ENCODE measurements at regions not wholly inside any gene's neighbourhood (a gene's known extent, or its start where the extent isn't known, plus 50 kb on each side); places are given as distances from the start of the nearest gene placed in this dataset.
"Not testable (repeated sequence)": the region's sequence is repeated elsewhere in the genome, so short reads cannot be mapped to it uniquely, and the experiment has no call there.

- DNase-seq (ENCODE audit: low spot score), result no peak
- Histone ChIP-seq H3K9ac (ENCODE audit: low read depth, low read length, poor library complexity) (no peak overlapping the region), H3K23ac (ENCODE audit: low read depth, low read length, poor library complexity) (no peak overlapping the region), H2AFZ (ENCODE audit: low read length) (no peak overlapping the region), H2BK5ac (ENCODE audit: low read length) (no peak overlapping the region), H3K4me2 (ENCODE audit: insufficient read depth, low read length, poor library complexity, severe bottlenecking) (no peak overlapping the region), H3K36me3 (replicated peaks in 1 of 2; ENCODE audit: control insufficient read depth in 2 of 2, insufficient read depth in 2 of 2, low read length in 2 of 2) (no peaks in the 10 kb centered on the region), H3K27ac (replicated peaks; ENCODE audit: low read length) (no peak overlapping the region), H3K79me1 (ENCODE audit: low read depth, low read length) (no peaks in the 10 kb centered on the region), H2BK120ac (ENCODE audit: low read depth, low read length) (no peak overlapping the region), H2AK5ac (ENCODE audit: low read depth, low read length) (no peak overlapping the region), H3K18ac (ENCODE audit: low read length) (no peak overlapping the region), H4K8ac (ENCODE audit: low read depth, low read length) (no peak overlapping the region), H3K27me3 (ENCODE audit: control insufficient read depth in 3 of 3, insufficient read depth in 3 of 3, low read depth in 1 of 3, low read length in 3 of 3) (no peaks in the 10 kb centered on the region), H3K4ac (ENCODE audit: low read length) (no peak overlapping the region), H4K91ac (ENCODE audit: low read depth, low read length, poor library complexity) (no peak overlapping the region), H3K4me1 (ENCODE audit: control insufficient read depth in 2 of 2, insufficient read depth in 1 of 2, low read depth in 1 of 2, low read length in 2 of 2) (no peaks in the 10 kb centered on the region), H2BK12ac (ENCODE audit: low read length) (no peak overlapping the region), H3K4me3 (ENCODE audit: low read length in 2 of 2) (no peak overlapping the region), H3K14ac (ENCODE audit: low read length) (no peak overlapping the region), H3K9me3 (replicated peaks in 1 of 2; ENCODE audit: control insufficient read depth in 2 of 2, insufficient read depth in 1 of 2, low read depth in 1 of 2, low read length in 2 of 2) (no peaks in the 10 kb centered on the region), H2BK15ac (ENCODE audit: low read length) (no peak overlapping the region)
- WGBS, 2 donors (ENCODE audit: extremely low coverage in 2 of 2, insufficient read length in 2 of 2, insufficient replicate concordance in 1 of 2), result no CpG with 5 or more reads among the region's 13 CpGs
Observed at GRCh38 chrX:121365572-121366161, 318.3 kb downstream of the GLUD2 start.

- no CpG with 5 or more reads among the region's 3 CpGs for WGBS, 2 donors (ENCODE audit: extremely low coverage in 2 of 2, insufficient read length in 2 of 2, insufficient replicate concordance in 1 of 2)
- Histone ChIP-seq H3K4me2 (ENCODE audit: insufficient read depth, low read length, poor library complexity, severe bottlenecking) (no peak overlapping the region), H2AK5ac (ENCODE audit: low read depth, low read length) (no peak overlapping the region)
Observed at GRCh38 chrX:121374471-121374870, 327.1 kb downstream of the GLUD2 start.

GRCh38 chrX:121381915-121382314 is 334.5 kb downstream of the GLUD2 start:
- not testable (repeated sequence) for H4K8ac ChIP-seq (ENCODE audit: low read depth, low read length); H3K18ac ChIP-seq (ENCODE audit: low read length); H3K4me2 ChIP-seq (ENCODE audit: insufficient read depth, low read length, poor library complexity, severe bottlenecking); H3K4me3 ChIP-seq (ENCODE audit: low read length in 2 of 2); H3K27ac ChIP-seq (replicated peaks; ENCODE audit: low read length); H3K27me3 ChIP-seq (ENCODE audit: control insufficient read depth in 3 of 3, insufficient read depth in 3 of 3, low read depth in 1 of 3, low read length in 3 of 3); H2BK12ac ChIP-seq (ENCODE audit: low read length); H2AFZ ChIP-seq (ENCODE audit: low read length); H3K4me1 ChIP-seq (ENCODE audit: control insufficient read depth in 2 of 2, insufficient read depth in 1 of 2, low read depth in 1 of 2, low read length in 2 of 2); H2AK5ac ChIP-seq (ENCODE audit: low read depth, low read length); H3K9me3 ChIP-seq (replicated peaks in 1 of 2; ENCODE audit: control insufficient read depth in 2 of 2, insufficient read depth in 1 of 2, low read depth in 1 of 2, low read length in 2 of 2); H4K91ac ChIP-seq (ENCODE audit: low read depth, low read length, poor library complexity); DNase-seq (ENCODE audit: low spot score); H2BK5ac ChIP-seq (ENCODE audit: low read length); H3K79me1 ChIP-seq (ENCODE audit: low read depth, low read length); H2BK15ac ChIP-seq (ENCODE audit: low read length); H3K14ac ChIP-seq (ENCODE audit: low read length); H3K9ac ChIP-seq (ENCODE audit: low read depth, low read length, poor library complexity); H3K23ac ChIP-seq (ENCODE audit: low read depth, low read length, poor library complexity); H3K36me3 ChIP-seq (replicated peaks in 1 of 2; ENCODE audit: control insufficient read depth in 2 of 2, insufficient read depth in 2 of 2, low read length in 2 of 2); H3K4ac ChIP-seq (ENCODE audit: low read length); H2BK120ac ChIP-seq (ENCODE audit: low read depth, low read length)
- WGBS, 2 donors (ENCODE audit: extremely low coverage in 2 of 2, insufficient read length in 2 of 2, insufficient replicate concordance in 1 of 2), result no CpG with 5 or more reads among the region's 7 CpGs

More at GRCh38 chrX:121374471-121374870, 327.1 kb downstream of the GLUD2 start:
- Histone ChIP-seq H2BK12ac (ENCODE audit: low read length) (no peak overlapping the region), H4K8ac (ENCODE audit: low read depth, low read length) (no peak overlapping the region), H2BK120ac (ENCODE audit: low read depth, low read length) (no peak overlapping the region), H3K4ac (ENCODE audit: low read length) (no peak overlapping the region), H3K4me1 (ENCODE audit: control insufficient read depth in 2 of 2, insufficient read depth in 1 of 2, low read depth in 1 of 2, low read length in 2 of 2) (no peaks in the 10 kb centered on the region), H3K36me3 (replicated peaks in 1 of 2; ENCODE audit: control insufficient read depth in 2 of 2, insufficient read depth in 2 of 2, low read length in 2 of 2) (no peaks in the 10 kb centered on the region), H3K23ac (ENCODE audit: low read depth, low read length, poor library complexity) (no peak overlapping the region), H4K91ac (ENCODE audit: low read depth, low read length, poor library complexity) (no peak overlapping the region), H3K18ac (ENCODE audit: low read length) (no peak overlapping the region), H3K79me1 (ENCODE audit: low read depth, low read length) (no peaks in the 10 kb centered on the region), H3K9me3 (replicated peaks in 1 of 2; ENCODE audit: control insufficient read depth in 2 of 2, insufficient read depth in 1 of 2, low read depth in 1 of 2, low read length in 2 of 2) (no peaks in the 10 kb centered on the region), H2BK5ac (ENCODE audit: low read length) (no peak overlapping the region), H2BK15ac (ENCODE audit: low read length) (no peak overlapping the region), H2AFZ (ENCODE audit: low read length) (no peak overlapping the region), H3K14ac (ENCODE audit: low read length) (no peak overlapping the region), H3K9ac (ENCODE audit: low read depth, low read length, poor library complexity) (no peak overlapping the region), H3K27ac (replicated peaks; ENCODE audit: low read length) (no peak overlapping the region), H3K27me3 (ENCODE audit: control insufficient read depth in 3 of 3, insufficient read depth in 3 of 3, low read depth in 1 of 3, low read length in 3 of 3) (no peaks in the 10 kb centered on the region), H3K4me3 (ENCODE audit: low read length in 2 of 2) (no peak overlapping the region)
- no peak for DNase-seq (ENCODE audit: low spot score)

- H4K91ac ChIP-seq (ENCODE audit: low read depth, low read length, poor library complexity), result no peak overlapping the region
- H3K36me3 ChIP-seq (replicated peaks in 1 of 2; ENCODE audit: control insufficient read depth in 2 of 2, insufficient read depth in 2 of 2, low read length in 2 of 2), result no peaks in the 10 kb centered on the region
- no peak overlapping the region for H3K9ac ChIP-seq (ENCODE audit: low read depth, low read length, poor library complexity)
- no peak overlapping the region for H3K18ac ChIP-seq (ENCODE audit: low read length)
- H2BK120ac ChIP-seq (ENCODE audit: low read depth, low read length), result no peak overlapping the region
- H2BK5ac ChIP-seq (ENCODE audit: low read length), result no peak overlapping the region
- DNase-seq (ENCODE audit: low spot score), result no peak
- no peak overlapping the region for H3K4me3 ChIP-seq (ENCODE audit: low read length in 2 of 2)
- no peak overlapping the region for H3K27ac ChIP-seq (replicated peaks; ENCODE audit: low read length)
- no peak overlapping the region for H3K4me2 ChIP-seq (ENCODE audit: insufficient read depth, low read length, poor library complexity, severe bottlenecking)
- no peak overlapping the region for H3K23ac ChIP-seq (ENCODE audit: low read depth, low read length, poor library complexity)
- H3K4me1 ChIP-seq (ENCODE audit: control insufficient read depth in 2 of 2, insufficient read depth in 1 of 2, low read depth in 1 of 2, low read length in 2 of 2), result no peaks in the 10 kb centered on the region
- H3K4ac ChIP-seq (ENCODE audit: low read length), result no peak overlapping the region
- no peak overlapping the region for H2AFZ ChIP-seq (ENCODE audit: low read length)
- H3K27me3 ChIP-seq (ENCODE audit: control insufficient read depth in 3 of 3, insufficient read depth in 3 of 3, low read depth in 1 of 3, low read length in 3 of 3), result no peaks in the 10 kb centered on the region
- H3K14ac ChIP-seq (ENCODE audit: low read length), result no peak overlapping the region
- no peaks in the 10 kb centered on the region for H3K9me3 ChIP-seq (replicated peaks in 1 of 2; ENCODE audit: control insufficient read depth in 2 of 2, insufficient read depth in 1 of 2, low read depth in 1 of 2, low read length in 2 of 2)
- H4K8ac ChIP-seq (ENCODE audit: low read depth, low read length), result no peak overlapping the region
- no peaks in the 10 kb centered on the region for H3K79me1 ChIP-seq (ENCODE audit: low read depth, low read length)
- no peak overlapping the region for H2BK15ac ChIP-seq (ENCODE audit: low read length)
- H2BK12ac ChIP-seq (ENCODE audit: low read length), result no peak overlapping the region
- WGBS, 2 donors (ENCODE audit: extremely low coverage in 2 of 2, insufficient read length in 2 of 2, insufficient replicate concordance in 1 of 2), result no CpG with 5 or more reads among the region's 4 CpGs
- H2AK5ac ChIP-seq (ENCODE audit: low read depth, low read length), result no peak overlapping the region
Observed at GRCh38 chrX:121389976-121390714, 342.7 kb downstream of the GLUD2 start.
